NCI-H2196 treated with DMSO at 0.1 percent for 48 hours (cell line): ENCODE measurements at regions not wholly inside any gene's neighbourhood (a gene's known extent, or its start where the extent isn't known, plus 50 kb on each side); places are given as distances from the start of the nearest gene placed in this dataset.

ENCODE experiments used
- DNase-seq: peaks from one replicate; lab custom pipeline; 2025; ENCODE audit not compliant: unreplicated experiment; lab: John Stamatoyannopoulos, UW

DNA sequence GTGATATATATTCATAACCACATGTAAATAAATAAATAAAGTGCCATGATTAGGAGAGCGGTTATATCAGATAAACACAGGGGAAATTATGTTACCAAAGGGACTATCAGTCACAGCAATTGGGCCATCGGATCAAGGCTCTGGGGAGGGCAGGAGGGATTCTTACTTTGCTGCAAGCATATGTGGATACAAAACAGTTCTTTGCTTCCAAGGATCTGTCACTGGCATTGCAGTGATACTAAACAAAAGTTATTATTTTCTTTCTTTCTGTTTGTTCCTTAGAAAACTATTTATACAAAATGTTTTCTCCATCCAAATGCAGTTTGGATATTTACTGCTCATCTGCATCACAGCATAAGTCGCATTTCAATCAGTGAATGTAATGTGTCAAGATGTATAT, 188.4 kb upstream of the MGMT start:
- no peak for DNase-seq

DNA sequence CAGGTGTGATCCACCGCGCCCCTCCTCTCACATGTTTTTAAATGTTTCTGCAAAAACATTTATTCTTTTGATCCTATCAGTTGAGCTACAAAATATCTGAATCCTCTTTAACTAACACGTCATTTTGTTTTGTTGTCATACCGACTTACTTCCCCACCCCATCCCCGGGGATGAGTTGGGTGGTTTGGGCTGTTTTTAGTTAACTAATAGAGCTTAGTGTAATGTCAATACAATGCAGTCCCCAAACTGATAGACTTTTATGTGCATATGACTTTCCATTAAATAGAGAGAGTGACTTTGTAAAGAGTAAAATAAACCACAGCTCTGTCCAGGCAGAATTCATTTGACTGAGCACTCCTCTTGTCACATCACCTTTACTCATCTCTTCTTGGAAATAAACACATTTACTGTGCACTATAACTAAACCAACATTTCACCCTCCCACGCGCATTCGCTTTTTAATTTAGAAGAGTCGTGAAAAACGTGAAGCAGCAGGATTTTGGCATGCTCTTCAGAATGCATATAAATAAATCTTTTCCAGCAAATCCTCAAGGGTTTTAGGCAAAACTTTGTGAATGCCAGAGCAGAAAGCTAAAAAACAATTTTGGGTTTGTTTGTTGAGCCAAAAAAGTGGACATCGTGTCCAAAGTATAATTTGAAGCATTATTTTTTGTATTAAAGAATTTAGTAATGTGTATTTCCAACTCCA, 187.4 kb upstream of the MGMT start:
- no peak for DNase-seq

GRCh38 chr10:129280155-129280502, 186.9 kb upstream of the MGMT start:
- no peak for DNase-seq

- DNase-seq, result no peak
Measured at GRCh38 chr10:129280908-129281586, 186.0 kb upstream of the MGMT start.

- DNase-seq, result no peak
Measured at GRCh38 chr10:129285459-129285858, 181.6 kb upstream of the MGMT start.

DNA sequence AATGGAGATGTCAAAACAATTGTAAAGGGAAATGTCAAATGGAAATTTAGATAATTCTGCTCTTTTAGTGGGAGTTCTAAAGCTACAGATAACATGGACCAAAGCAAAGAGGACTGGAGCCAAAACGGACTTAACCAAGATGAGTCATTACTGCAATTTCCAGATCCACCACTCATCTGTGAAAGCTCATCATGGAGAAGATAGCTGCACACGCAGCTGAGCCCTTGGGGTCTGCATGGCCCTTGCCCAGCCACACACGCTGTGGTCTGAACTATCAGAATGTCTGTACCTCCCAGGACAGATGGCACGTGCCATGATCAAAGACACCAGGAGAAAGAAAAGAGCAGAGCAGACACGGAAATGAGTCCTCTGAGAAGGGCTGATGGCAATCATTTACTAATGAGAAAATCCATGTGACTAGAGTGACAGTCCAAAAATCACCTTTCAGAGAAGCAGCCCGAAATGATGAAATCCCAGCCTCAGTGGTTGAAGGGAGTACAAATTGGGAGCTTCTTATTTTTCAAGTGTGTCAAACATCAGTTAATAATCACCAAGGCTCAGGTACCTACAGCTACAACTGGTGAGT, 177.9 kb upstream of the MGMT start:
- DNase-seq, result no peak

DNA sequence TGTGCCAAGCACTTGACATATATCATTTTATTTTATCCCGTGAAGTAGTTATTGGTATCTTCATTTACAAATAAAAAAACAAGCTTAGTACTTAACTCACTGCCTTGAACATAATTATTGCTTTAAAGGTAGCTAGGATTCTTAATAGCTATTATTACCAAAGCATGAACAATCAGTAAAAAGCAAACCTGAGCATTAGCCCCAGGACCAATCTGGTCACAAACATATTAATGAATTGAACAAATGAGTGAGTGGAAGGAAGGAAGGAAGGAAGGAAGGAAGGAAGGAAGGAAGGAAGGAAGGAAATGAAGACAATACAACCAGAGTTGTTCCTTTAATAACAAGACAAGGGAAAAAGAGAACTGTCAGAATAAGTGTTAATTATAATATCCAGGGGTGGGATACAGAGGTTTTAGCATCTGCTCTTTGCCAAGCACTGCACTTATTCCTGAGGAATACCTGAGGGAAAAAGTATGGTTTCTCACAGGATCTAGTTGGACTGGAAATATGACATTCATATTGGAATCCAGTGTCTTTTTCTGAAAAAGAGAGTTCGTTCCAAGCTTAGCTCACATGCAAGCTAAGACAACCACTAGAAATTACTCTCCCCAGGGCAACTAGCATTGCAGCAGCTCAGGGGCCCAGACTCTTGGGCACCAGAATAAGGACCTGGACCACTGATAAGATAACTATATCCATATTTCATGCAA, 172.9 kb upstream of the MGMT start:
- DNase-seq, result no peak

DNA sequence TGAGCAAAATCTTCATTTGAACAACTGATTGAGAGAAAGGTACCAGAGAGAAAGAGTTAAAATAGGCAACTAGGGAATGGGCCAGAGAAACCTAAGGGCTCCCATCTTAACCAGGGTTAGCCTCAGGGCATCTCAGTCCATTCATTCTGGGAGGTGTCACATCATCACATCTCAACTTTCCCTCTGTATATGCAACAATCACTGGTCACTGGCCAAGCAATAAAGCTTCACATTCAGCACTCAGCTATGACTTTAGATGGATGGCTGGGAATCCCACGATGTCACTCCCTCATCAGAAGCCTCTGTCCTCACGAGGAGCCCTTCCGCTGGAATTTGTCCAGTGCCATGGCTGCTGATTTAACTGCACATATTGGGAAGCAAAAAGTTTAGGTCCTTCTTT, 172.1 kb upstream of the MGMT start:
- DNase-seq, result no peak

DNA sequence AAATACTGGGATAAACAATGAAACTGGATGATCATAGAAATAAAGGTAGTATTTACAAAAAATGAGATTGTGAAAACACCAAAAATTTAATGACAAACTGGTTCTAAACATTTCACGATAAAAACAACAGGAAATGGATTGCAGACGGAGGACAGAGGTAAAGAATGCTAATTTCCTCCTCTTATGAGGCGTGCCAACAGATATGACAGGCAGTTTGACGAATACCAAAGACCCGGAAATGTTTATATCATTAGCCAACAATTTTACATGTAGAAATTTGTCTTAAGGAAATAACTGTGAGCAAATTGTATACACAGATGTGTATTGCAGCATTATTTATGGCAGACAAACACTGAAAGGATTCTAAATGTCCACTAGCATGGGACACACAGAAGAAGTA, 162.0 kb upstream of the MGMT start:
- DNase-seq, result no peak

- no peak for DNase-seq
Measured at GRCh38 chr10:129307141-129307540, 159.9 kb upstream of the MGMT start.

DNA sequence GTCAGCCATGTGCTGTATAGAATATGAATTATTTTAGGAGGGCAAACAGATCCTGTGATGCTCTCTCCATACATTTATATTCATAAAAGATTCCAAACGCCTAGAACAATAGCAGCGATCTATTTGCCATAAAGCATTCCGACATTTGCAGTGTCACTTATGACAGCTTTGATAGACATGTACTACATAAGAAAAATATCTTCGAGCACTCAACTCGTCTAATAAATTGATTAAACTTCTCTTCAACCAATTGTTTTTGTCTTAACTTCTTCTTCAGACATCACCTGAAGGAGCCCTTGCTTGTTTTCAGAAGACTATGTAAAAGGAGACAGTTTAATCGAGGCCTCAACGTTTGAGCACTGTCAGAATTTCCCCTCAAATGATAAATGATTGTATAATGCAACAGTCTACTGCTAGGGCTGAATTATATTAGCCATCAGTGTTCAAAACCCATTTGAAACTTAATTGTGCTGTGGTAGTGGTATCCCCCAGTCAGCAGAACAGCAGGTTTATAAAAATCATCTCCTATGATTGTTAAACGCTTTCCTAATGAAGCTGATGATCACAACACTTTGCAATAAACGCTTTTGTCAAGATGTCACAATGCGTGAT, 158.0 kb upstream of the MGMT start:
- no peak for DNase-seq

GRCh38 chr10:129309565-129309964, 157.5 kb upstream of the MGMT start:
- no peak for DNase-seq

DNA sequence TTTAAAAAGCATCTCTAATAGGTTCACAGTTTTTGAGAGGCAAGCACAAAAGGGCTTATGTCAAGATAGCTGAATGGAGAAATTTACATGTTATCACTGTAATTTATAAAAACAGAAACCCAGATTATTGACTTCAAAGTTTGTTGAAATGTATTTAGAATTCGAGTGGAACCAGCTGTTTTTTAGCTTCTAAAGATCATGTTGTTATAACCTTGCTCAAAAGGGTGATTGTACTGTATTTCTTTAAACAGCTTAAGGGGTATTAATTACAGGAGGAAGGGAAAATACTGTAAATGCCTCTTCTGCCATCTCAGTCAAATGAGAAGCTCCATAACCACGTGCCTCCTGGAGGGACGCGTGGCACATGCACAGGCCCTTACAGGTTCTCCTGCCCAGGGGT, 156.2 kb upstream of the MGMT start:
- DNase-seq, result no peak

- DNase-seq, result no peak
Measured at GRCh38 chr10:129319934-129320333, 147.1 kb upstream of the MGMT start.

- DNase-seq, result no peak
Measured at GRCh38 chr10:129320340-129320739, 146.7 kb upstream of the MGMT start.

DNA sequence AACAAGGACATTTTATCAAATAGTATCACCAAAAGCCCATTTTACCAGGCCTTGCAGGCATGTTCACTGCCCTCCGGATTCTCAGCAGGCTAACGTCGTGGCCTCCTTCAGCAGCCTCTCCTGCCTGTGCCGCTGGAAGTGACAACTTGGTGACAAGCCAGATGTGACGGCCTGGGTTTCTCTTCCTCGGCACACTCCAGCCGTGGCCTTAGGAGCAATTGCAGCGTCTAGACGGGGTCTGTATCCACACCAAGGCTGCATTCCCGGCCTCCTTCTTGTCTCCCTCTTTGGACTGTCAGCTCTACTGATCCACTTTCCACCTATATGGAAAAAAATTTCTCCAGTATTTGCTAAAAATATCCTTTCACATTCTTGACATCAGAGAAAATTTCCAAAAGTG, 145.3 kb upstream of the MGMT start:
- DNase-seq, result no peak

DNA sequence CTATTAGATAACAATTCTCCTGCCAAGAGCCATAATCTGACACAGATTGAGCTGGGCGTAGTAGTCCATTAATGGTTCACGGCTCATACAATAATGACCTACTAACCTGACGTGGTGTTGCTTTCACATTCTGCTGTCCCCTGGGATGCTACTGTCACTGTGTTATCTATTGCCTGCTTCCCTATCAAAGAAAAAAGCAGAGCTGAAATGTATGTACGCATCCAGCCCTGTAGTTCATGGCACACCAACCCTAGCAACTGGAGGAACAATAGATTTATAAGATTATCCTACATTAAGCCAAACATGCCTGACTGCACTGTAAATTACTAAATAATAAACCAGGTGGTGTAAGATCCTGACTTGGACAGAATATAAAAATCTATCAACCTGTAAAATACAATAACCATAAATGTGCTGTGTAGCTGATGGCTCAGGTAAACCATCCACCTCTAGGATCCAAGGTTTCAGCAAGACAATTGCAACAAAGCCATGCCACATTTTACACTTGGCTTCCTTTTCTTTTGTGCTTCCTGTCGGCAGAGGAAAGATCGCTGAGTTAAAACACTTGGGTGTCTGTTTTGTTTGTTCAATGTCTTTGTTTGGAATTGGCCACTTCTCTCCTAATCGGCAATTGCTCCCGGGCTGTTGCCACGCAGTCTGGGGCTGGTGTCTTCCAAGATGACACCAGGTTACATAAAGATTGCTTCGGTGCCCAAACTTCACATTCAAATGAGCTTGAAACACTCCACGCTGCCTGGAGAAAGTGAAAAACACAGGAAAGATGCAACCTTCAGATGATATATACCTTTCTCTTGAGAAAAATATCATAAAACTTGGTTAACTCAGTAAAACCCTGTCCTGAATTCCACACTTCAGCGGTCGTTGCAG, 143.9 kb upstream of the MGMT start:
- DNase-seq, result no peak

GRCh38 chr10:129323879-129324278, 143.2 kb upstream of the MGMT start:
- no peak for DNase-seq

- no peak for DNase-seq
Measured at GRCh38 chr10:129325893-129326292, 141.1 kb upstream of the MGMT start.

GRCh38 chr10:129328546-129328945, 138.5 kb upstream of the MGMT start:
- DNase-seq, result no peak
